Choroid plexus epithelial cell (primary cell): ENCODE measurements at regions not wholly inside any gene's neighbourhood (a gene's known extent, or its start where the extent isn't known, plus 50 kb on each side); places are given as distances from the start of the nearest gene placed in this dataset.
"Not testable (repeated sequence)": the region's sequence is repeated elsewhere in the genome, so short reads cannot be mapped to it uniquely, and the experiment has no call there.

ENCODE experiments used
- DNase-seq: peaks from one replicate; pipeline ENCODE4 v3.0.0-alpha.2; 2010; ENCODE audit warnings: low read depth
- H3K4me3 ChIP-seq: 2 replicates; pipeline ENCODE4 v1.5.1; 2011; ENCODE audit warnings: low read depth, mild to moderate bottlenecking, control low read depth, low read length, moderate library complexity
- CTCF ChIP-seq: conservative IDR thresholded peaks from 2 replicates; pipeline ENCODE4 v1.5.1; 2011; ENCODE audit warnings: low read depth, mild to moderate bottlenecking, control low read depth, inconsistent platforms, low read length, moderate library complexity

DNA sequence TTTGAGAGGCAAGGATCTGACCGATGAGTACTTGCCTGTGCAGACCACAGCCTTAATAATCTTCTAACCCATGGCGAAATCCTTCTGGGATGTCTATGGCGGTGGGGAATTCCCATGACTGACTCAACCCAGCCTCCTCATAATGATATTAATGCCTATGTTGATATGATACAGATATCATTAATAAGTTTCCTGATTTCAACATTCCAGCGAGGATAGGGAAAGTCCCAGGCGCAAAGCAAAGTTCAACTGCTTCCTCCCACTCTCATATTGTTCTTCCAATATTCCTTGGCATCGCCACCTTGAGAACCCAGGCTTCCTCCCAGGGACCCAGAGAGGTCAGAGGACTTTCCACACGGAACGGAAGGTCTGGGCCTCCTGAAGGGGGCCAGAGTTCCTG lies 110.3 kb upstream of the TMEM45B start:
- no peak for DNase-seq
- no peak overlapping the region for H3K4me3 ChIP-seq

DNA sequence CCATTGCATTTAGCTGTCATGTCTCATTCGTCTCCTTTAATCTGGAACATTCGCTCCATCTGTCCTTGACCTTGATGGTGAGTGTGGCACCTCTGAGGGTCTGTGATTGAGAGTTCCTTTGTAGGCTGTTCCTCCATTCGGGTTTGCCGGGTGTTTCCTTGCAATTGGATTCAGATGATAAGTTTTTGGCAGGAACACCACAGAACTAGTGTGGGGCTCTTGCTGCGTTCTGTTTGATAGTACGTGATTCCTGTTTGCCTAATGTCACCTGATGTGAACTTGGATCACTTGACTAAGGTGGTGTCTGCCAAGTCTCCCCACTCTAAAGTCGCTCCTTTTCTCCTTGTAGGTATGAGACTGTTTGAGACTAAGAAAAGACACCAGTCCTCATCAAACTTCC lies 109.7 kb upstream of the TMEM45B start:
- no peak for TF ChIP-seq CTCF
- no peak for DNase-seq
- no peak overlapping the region for H3K4me3 ChIP-seq

More for the DNA sequence above, 110.3 kb upstream of the TMEM45B start:
- no peak for TF ChIP-seq CTCF

DNA sequence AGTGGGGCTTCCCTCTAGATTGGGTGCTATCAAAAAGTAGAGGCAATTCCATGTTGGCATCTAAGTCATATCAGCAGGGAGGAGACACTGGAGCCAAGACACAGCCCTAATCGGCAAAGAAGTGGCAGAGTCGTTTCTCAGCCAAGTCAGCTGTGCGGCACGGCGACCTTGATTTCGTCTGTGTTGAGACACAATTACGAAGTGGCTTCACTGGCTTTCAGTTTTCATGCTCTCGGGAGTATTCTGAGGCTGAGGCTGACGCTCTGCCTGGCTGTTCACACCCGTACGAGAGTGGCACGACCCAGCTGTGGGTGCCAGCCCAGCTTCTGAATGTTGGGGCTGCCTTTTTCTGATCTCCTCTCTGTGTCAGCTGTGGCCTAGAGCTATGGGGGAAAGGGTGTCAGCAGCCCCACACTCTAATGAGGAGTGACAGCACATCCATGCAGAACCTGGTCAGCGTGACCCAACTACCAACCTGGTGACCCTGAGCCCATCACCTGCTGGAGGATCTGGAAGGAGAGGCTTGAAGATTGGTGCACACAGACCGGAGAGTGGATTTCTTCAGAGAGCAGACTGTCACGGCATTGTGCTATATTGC lies 105.7 kb upstream of the TMEM45B start:
- H3K4me3 ChIP-seq = no peak overlapping the region
- TF ChIP-seq CTCF = no peak
- DNase-seq = no peak

GRCh38 chr11:129710423-129710822 lies 105.2 kb upstream of the TMEM45B start:
- no peak for TF ChIP-seq CTCF
- DNase-seq = no peak
- H3K4me3 ChIP-seq = no peak overlapping the region

- no peak for DNase-seq
- no peak overlapping the region for H3K4me3 ChIP-seq
- no peak for TF ChIP-seq CTCF
Observed at GRCh38 chr11:129711760-129712159, 103.9 kb upstream of the TMEM45B start.

DNA sequence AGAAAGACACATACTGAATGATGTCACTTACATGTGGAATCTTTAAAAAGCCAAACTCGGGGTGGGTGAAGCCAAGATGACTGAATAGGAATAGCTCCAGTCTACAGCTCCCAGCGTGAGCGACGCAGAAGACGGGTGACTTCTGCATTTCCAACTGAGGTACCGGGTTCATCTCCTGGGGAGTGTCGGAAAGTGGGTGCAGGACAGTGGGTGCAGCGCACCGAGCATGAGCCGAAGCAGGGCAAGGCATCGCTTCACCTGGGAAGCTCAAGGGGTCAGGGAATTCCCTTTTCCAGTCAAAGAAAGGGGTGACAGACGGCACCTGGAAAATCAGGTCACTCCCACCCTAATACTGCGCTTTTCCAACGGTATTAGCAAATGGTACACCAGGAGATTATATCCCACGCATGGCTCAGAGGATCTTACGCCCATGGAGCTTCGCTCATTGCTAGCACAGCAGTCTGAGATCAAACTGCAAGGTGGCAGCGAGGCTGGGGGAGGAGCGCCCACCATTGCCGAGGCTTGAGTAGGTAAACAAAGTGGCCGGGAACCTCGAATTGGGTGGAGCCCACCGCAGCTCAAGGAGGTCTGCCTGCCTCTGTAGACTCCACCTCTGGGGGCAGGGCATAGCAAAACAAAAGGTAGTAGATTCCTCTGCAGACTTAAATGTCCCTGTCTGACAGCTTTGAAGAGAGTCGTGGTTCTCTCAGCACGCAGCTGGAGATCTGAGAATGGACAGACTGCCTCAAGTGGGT lies 103.0 kb upstream of the TMEM45B start:
- not testable (repeated sequence) for DNase-seq, H3K4me3 ChIP-seq

GRCh38 chr11:129719037-129719436 lies 96.6 kb upstream of the TMEM45B start:
- TF ChIP-seq CTCF = no peak
- H3K4me3 ChIP-seq = no peak overlapping the region
- no peak for DNase-seq
